ENCODE measurements at regions not wholly inside any gene's neighbourhood (a gene's known extent, or its start where the extent isn't known, plus 50 kb on each side); places are given as distances from the start of the nearest gene placed in this dataset.

DNA sequence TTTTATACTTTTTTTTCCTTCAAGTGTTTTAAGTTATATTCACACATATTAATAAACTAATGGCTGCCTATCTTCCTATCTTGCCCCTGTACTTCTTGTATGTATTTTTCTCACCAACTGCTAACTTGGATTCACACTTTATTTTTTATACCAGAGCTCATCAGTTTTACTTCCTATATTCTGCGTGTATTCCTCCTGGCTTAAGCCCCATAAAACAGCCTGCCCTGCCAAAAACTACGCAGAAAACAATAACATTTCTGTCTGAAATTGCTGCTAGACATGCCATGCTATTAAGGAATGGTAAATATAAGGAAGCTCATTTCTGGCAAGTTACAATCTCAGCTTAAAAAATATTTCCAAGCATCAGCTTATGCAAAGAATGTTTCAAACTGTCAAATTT, 172.3 kb downstream of the UBE2E3 start:
- Histone ChIP-seq H3K9me2 (replicated peaks; ENCODE audit: insufficient read depth) (no peaks in the 10 kb centered on the region), H3K36me3 (replicated peaks; ENCODE audit: insufficient read depth, low read depth) (no peaks in the 10 kb centered on the region), H3K27me3 (no peaks in the 10 kb centered on the region), H3K4me1 (ENCODE audit: insufficient read depth) (no peaks in the 10 kb centered on the region), H3K4me3 (no peak overlapping the region), H3K4me2 (no peak overlapping the region), H3K79me2 (no peaks in the 10 kb centered on the region), H3K9me3 (ENCODE audit: low read depth) (no peaks in the 10 kb centered on the region), H2AFZ (no peak overlapping the region), H4K20me1 (ENCODE audit: insufficient read depth, poor library complexity, severe bottlenecking) (no peaks in the 10 kb centered on the region), H3K27ac (no peak overlapping the region)
- WGBS (ENCODE audit: low lambda C conversion rate, missing lambda C conversion rate) = 59% methylated on average over 2 of the region's 2 CpGs
- DNase-seq (ENCODE audit: low spot score) = no peak
- TF ChIP-seq EZH2 (IDR thresholded peaks at IDR 0.05; ENCODE audit: borderline replicate concordance) = no peak
- no peak for TF ChIP-seq EZH2phosphoT487 (IDR thresholded peaks at IDR 0.05; ENCODE audit: low read depth, severe bottlenecking, unreplicated experiment)
- TF ChIP-seq, protein P1, sequence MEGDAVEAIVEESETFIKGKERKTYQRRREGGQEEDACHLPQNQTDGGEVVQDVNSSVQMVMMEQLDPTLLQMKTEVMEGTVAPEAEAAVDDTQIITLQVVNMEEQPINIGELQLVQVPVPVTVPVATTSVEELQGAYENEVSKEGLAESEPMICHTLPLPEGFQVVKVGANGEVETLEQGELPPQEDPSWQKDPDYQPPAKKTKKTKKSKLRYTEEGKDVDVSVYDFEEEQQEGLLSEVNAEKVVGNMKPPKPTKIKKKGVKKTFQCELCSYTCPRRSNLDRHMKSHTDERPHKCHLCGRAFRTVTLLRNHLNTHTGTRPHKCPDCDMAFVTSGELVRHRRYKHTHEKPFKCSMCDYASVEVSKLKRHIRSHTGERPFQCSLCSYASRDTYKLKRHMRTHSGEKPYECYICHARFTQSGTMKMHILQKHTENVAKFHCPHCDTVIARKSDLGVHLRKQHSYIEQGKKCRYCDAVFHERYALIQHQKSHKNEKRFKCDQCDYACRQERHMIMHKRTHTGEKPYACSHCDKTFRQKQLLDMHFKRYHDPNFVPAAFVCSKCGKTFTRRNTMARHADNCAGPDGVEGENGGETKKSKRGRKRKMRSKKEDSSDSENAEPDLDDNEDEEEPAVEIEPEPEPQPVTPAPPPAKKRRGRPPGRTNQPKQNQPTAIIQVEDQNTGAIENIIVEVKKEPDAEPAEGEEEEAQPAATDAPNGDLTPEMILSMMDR (IDR thresholded peaks at IDR 0.05; ENCODE audit: poor library complexity) = no peak

DNA sequence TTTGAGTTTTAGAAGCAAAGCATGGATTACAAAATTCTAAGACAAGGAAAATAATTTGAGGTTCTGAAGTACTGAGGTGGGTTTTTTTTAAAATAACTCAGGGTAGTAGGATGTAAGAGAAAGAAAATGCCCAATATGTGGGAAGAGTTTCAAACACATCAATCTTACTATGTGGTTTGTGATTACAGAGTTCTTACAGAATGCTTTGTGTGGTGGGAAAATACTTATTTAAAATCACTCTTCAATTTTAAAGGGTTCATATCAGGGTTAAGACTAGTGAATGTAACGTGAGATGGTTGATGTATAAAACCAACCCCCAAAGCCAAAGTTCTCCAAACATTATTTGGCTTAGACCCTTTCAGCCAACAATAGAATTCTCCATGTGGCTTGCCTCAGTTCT, 173.5 kb downstream of the UBE2E3 start:
- no peaks in the 10 kb centered on the region for H3K9me3 ChIP-seq (ENCODE audit: low read depth)
- H3K79me2 ChIP-seq = no peaks in the 10 kb centered on the region
- no peak for DNase-seq (ENCODE audit: low spot score)
- H3K4me3 ChIP-seq = no peak overlapping the region
- H3K27ac ChIP-seq = no peak overlapping the region
- H3K36me3 ChIP-seq (replicated peaks; ENCODE audit: insufficient read depth, low read depth) = no peaks in the 10 kb centered on the region
- no peaks in the 10 kb centered on the region for H4K20me1 ChIP-seq (ENCODE audit: insufficient read depth, poor library complexity, severe bottlenecking)
- 61% methylated on average over 1 of the region's 1 CpG for WGBS (ENCODE audit: low lambda C conversion rate, missing lambda C conversion rate)
- TF ChIP-seq EZH2 (IDR thresholded peaks at IDR 0.05; ENCODE audit: borderline replicate concordance) (no peak), EZH2phosphoT487 (IDR thresholded peaks at IDR 0.05; ENCODE audit: low read depth, severe bottlenecking, unreplicated experiment) (no peak)
- TF ChIP-seq, protein P1 (IDR thresholded peaks at IDR 0.05; ENCODE audit: poor library complexity) = no peak
- no peaks in the 10 kb centered on the region for H3K27me3 ChIP-seq
- H3K9me2 ChIP-seq (replicated peaks; ENCODE audit: insufficient read depth) = no peaks in the 10 kb centered on the region
- H3K4me2 ChIP-seq = no peak overlapping the region
- no peaks in the 10 kb centered on the region for H3K4me1 ChIP-seq (ENCODE audit: insufficient read depth)
- H2AFZ ChIP-seq = no peak overlapping the region

DNA sequence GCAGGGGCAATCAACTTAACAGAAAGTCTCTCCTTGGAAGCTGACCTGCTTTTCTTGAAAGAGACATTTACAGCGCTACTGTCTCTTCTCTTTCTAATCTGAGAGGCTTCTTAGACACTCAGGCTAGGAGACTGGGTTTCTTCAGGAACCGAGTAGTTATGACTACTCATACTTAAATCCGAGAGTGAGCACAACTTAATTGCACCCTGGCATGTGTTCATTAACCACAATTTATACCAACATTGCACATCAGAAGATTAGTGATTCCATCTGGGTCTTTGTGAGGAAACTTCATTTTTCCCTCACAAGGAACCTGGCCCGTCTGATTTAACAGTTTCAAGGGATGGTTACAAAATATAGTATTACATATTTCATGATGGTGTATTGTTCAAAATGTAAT, 176.9 kb downstream of the UBE2E3 start:
- 80% methylated on average over 4 of the region's 4 CpGs for WGBS (ENCODE audit: low lambda C conversion rate, missing lambda C conversion rate)
- no peaks in the 10 kb centered on the region for H3K27me3 ChIP-seq

More for the DNA sequence above, 176.9 kb downstream of the UBE2E3 start:
- no peak overlapping the region for H3K4me3 ChIP-seq
- no peaks in the 10 kb centered on the region for H3K36me3 ChIP-seq (replicated peaks; ENCODE audit: insufficient read depth, low read depth)
- no peaks in the 10 kb centered on the region for H3K9me2 ChIP-seq (replicated peaks; ENCODE audit: insufficient read depth)
- H3K27ac ChIP-seq = no peak overlapping the region
- H3K4me2 ChIP-seq = no peak overlapping the region
- no peaks in the 10 kb centered on the region for H4K20me1 ChIP-seq (ENCODE audit: insufficient read depth, poor library complexity, severe bottlenecking)
- DNase-seq (ENCODE audit: low spot score) = no peak
- no peaks in the 10 kb centered on the region for H3K9me3 ChIP-seq (ENCODE audit: low read depth)
- no peak overlapping the region for H2AFZ ChIP-seq
- H3K4me1 ChIP-seq (ENCODE audit: insufficient read depth) = no peaks in the 10 kb centered on the region
- H3K79me2 ChIP-seq = no peaks in the 10 kb centered on the region
- TF ChIP-seq, protein P1 (IDR thresholded peaks at IDR 0.05; ENCODE audit: poor library complexity) = no peak
- TF ChIP-seq EZH2phosphoT487 (IDR thresholded peaks at IDR 0.05; ENCODE audit: low read depth, severe bottlenecking, unreplicated experiment) (no peak), EZH2 (IDR thresholded peaks at IDR 0.05; ENCODE audit: borderline replicate concordance) (no peak)

All from hepatocyte (in vitro differentiated cells).